ENCODE measurements at regions not wholly inside any gene's neighbourhood (a gene's known extent, or its start where the extent isn't known, plus 50 kb on each side); places are given as distances from the start of the nearest gene placed in this dataset.
"Not testable (repeated sequence)": the region's sequence is repeated elsewhere in the genome, so short reads cannot be mapped to it uniquely, and the experiment has no call there.

DNA sequence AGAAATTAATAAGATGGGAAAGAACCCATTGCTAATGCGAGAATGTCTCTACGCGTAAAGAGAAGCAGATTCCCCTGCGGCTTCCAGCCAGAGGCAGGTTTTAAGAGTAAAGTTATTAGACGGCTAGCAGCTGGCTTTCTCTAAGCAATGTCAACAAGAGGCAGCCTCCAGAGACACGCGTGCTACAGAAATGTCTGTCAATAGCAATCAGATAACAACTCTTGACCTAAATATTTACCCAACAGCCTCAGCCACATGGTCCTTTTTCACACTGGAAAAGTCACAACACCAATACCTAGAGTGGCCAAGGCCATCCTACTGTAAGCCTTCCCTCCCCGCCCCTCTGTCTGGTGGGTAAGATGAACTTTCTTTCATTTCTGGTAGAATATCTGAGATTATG is 146.0 kb upstream of the SFSWAP start:
- Histone ChIP-seq H3K36me3 (replicated peaks; ENCODE audit: control insufficient read depth, insufficient read depth, low read length) (no peaks in the 10 kb centered on the region), H3K4me3 (ENCODE audit: insufficient read depth, low read depth, low read length) (no peak overlapping the region), H3K27me3 (ENCODE audit: control insufficient read depth, insufficient read depth, low read length) (no peaks in the 10 kb centered on the region)
- no peak for DNase-seq

DNA sequence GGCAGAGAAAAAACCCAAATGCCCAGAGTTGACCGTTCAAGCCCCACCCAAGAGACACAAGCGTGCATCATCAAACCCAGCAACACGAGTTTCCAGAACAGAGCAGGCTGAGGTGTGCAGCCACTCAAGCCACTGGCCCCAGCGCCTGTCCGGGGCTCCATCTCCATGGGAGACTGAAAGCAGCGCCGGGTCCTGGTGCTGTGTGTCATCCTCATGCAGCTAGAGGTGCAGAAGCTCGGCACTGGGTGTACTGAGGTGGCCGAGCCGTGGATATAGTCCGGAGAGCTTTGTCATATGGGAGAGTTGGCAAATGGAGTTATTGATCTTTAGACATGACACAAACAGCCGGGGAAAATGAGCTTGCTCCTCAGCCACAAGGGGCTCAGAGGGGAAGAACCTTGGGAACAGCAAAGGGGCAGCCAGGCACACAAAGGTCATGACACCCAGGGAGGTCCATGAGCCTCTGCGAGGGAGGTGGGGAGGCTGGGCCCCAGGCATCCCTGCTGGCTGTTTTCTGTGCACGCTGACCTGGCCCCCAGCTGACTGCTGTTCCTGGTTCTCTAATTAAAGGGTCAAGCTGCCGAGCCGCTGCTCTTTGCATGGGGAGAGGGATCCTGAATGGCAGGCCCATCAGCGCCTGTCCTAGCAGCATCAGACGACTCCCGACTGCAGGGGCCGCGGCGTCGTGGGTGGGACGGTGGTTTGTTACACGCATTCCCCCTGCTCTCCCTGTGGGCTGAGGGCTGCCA is 145.4 kb upstream of the SFSWAP start:
- no peaks in the 10 kb centered on the region for H3K36me3 ChIP-seq (replicated peaks; ENCODE audit: control insufficient read depth, insufficient read depth, low read length)
- H3K4me3 ChIP-seq (ENCODE audit: insufficient read depth, low read depth, low read length), result no peak overlapping the region
- H3K27me3 ChIP-seq (ENCODE audit: control insufficient read depth, insufficient read depth, low read length), result no peaks in the 10 kb centered on the region
- DNase-seq, result no peak

DNA sequence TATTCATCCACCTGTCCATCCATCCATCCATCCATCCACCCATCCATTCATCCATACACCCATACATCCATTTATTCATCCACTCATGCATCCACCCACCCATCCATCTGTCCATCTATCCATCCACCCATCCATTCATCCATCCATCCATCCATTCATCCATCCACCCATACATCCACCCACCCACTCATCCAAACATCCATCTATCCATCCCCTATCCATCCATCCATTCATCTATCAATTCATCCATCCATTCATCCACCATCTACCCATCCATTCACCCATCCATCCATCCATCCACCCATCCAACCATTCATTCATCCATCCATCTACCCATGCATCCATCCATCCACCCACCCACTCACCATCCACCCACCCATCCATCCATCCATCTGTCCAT is 142.6 kb upstream of the SFSWAP start:
- no peak for DNase-seq
- Histone ChIP-seq H3K4me3 (ENCODE audit: insufficient read depth, low read depth, low read length) (no peak overlapping the region), H3K36me3 (replicated peaks; ENCODE audit: control insufficient read depth, insufficient read depth, low read length) (no peaks in the 10 kb centered on the region), H3K27me3 (ENCODE audit: control insufficient read depth, insufficient read depth, low read length) (no peaks in the 10 kb centered on the region)

DNA sequence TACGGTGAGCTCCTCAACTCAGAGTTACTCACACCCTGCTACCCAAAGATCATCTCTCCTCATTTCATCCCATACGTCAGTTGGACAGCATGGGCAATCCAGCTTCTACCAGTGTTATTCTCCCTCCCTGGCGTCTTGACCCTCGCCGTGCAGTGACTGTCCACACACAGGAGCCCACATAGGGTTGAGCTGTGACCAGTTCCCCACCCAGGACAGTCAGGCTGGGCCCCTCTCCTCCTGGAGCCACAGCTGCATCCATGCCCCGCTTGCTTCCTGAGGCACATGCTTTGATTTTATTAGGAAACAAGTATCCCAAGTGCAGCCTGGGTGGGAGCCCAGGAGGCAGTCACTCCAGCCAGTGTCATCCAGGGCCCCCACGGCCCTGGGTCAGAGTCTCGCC is 140.3 kb upstream of the SFSWAP start:
- Histone ChIP-seq H3K4me3 (ENCODE audit: insufficient read depth, low read depth, low read length) (no peak overlapping the region), H3K36me3 (replicated peaks; ENCODE audit: control insufficient read depth, insufficient read depth, low read length) (no peaks in the 10 kb centered on the region), H3K27me3 (ENCODE audit: control insufficient read depth, insufficient read depth, low read length) (no peaks in the 10 kb centered on the region)
- DNase-seq, result no peak

DNA sequence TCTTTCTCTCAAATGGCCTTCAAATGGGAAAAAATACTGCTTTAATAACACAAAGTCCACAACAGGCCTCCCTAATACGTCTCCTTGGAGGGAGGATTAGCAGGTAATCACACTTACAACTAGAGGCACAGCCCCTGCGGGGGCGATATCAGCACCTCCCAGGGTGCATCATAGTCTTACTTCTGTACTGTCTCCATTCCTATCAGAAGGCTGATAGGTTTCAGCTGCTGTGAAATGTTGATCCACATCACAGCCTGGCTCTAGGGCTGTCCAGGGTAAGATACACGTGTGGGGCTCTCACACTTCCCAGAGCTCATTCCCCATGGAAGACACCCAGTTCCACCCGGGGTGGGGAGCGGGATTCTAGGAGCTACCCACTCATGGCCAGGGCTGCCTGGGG is 139.1 kb upstream of the SFSWAP start:
- Histone ChIP-seq H3K4me3 (ENCODE audit: insufficient read depth, low read depth, low read length) (no peak overlapping the region), H3K27me3 (ENCODE audit: control insufficient read depth, insufficient read depth, low read length) (no peaks in the 10 kb centered on the region), H3K36me3 (replicated peaks; ENCODE audit: control insufficient read depth, insufficient read depth, low read length) (no peaks in the 10 kb centered on the region)
- DNase-seq, result no peak

DNA sequence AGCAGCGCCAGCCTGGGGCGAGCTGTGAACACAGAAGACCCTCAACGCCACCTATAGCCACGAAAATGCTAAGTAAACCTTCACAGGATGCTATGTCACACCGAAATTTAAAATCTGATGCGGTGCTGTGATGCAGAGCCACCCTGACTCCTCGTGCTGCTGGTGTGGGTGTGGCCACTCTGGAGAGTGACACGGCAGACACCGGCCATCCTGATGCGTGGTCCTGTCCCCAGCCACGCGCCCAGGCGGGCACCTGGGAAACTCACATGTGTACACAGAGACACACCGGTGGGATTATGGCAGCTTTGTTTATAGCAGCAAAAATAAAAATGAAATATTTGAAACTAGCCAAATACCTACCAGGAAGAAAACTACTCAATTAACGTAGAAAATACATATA is 138.3 kb upstream of the SFSWAP start:
- H3K4me3 ChIP-seq (ENCODE audit: insufficient read depth, low read depth, low read length), result no peak overlapping the region
- DNase-seq, result no peak
- H3K36me3 ChIP-seq (replicated peaks; ENCODE audit: control insufficient read depth, insufficient read depth, low read length), result no peaks in the 10 kb centered on the region
- no peaks in the 10 kb centered on the region for H3K27me3 ChIP-seq (ENCODE audit: control insufficient read depth, insufficient read depth, low read length)

DNA sequence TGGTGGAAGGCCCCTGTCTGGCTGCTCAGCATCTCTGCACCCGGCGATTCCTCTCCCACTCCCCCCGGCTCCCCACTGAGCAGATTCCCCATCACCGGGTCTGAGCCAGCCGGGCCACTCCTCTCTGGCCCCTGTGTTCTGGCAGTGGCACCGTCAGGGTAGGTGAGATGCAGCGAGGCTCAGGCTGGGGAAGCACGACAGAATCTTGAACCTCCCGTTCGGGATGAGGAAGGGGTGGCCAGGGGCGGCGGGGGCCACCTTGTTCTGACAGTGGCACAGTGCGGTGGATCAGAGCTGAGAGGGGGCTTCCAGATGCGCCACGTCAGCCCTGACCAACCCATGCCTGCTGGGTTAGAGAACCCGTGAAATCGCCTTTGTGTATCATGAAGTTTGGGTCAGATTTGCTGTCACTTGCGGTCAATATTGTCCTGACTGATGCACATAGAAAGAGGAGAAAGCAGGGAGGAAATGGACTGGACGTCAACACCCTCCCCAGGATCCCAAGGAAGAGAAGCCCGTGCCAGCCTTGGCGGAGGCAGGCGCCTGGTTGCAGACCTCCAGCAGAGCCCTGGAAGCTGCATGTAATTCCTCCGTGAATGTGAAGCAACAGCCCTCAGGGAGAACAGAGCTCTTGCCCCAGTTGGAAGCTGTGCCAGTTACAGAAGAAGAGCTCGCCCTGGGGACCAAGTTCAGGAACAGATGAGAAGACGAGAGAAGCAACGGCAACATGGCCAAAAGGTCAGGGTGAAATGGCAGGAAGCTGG is 137.1 kb upstream of the SFSWAP start:
- no peak overlapping the region for H3K4me3 ChIP-seq (ENCODE audit: insufficient read depth, low read depth, low read length)
- DNase-seq, result no peak
- no peaks in the 10 kb centered on the region for H3K27me3 ChIP-seq (ENCODE audit: control insufficient read depth, insufficient read depth, low read length)

DNA sequence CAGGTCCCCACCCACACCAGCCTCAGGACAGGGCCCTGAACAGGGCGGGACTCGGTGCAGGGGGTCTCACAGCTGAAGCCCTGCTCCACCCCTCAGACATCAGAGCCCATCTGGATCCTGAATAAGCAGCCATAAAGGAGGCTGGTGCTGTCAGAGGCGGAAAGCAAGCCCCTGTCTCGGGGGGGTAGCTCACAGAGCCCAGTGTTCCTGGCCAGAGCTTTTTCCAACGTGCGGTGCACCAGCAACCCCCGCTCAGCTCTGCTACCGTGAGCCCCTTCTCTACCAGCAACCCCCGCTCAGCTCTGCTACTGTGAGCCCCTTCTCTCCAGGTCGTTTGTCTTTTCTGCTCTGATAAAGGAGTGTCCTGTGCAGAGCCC is 136.5 kb upstream of the SFSWAP start:
- DNase-seq, result no peak
- H3K4me3 ChIP-seq (ENCODE audit: insufficient read depth, low read depth, low read length), result no peak overlapping the region
- no peaks in the 10 kb centered on the region for H3K36me3 ChIP-seq (replicated peaks; ENCODE audit: control insufficient read depth, insufficient read depth, low read length)
- no peaks in the 10 kb centered on the region for H3K27me3 ChIP-seq (ENCODE audit: control insufficient read depth, insufficient read depth, low read length)

More for the DNA sequence above, 137.1 kb upstream of the SFSWAP start:
- no peaks in the 10 kb centered on the region for H3K36me3 ChIP-seq (replicated peaks; ENCODE audit: control insufficient read depth, insufficient read depth, low read length)

DNA sequence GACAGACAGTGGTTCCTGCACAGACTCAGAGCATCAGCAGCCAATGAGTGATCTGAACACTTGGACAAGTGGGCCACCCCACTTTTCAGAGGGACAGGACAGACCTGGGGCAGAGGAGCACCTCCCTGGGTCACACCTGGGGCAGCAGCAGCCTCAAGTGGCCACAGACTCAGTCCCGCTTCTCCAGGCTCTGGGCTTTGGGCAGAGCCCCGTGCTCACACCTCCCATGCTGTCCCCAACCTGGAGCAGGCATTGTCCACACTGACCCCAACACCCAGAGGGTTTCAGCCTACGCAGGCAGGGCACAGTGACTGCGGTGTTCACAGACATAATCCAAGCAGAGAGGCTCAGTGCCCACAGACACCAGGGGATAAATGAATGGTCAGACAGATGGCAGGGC is 135.5 kb upstream of the SFSWAP start:
- Histone ChIP-seq H3K36me3 (replicated peaks; ENCODE audit: control insufficient read depth, insufficient read depth, low read length) (no peaks in the 10 kb centered on the region), H3K4me3 (ENCODE audit: insufficient read depth, low read depth, low read length) (no peak overlapping the region)

DNA sequence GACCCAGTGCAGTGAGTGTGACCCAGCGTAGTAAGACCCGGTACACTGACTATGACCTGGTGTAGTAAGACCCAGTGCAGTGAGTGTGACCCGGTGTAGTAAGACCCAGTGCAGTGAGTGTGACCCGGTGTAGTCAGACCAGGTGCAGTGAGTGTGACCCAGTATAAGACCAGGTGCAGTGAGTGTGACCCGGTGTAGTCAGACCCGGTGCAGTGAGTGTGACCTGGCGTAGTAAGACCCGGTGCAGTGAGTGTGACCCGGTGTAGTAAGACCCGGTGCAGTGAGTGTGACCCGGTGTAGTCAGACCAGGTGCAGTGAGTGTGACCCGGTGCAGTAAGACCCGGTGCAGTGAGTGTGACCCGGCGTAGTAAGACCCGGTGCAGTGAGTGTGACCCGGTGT is 134.2 kb upstream of the SFSWAP start:
- not testable (repeated sequence) for DNase-seq; H3K27me3 ChIP-seq (ENCODE audit: control insufficient read depth, insufficient read depth, low read length); H3K4me3 ChIP-seq (ENCODE audit: insufficient read depth, low read depth, low read length); H3K36me3 ChIP-seq (replicated peaks; ENCODE audit: control insufficient read depth, insufficient read depth, low read length)

More for the DNA sequence above, 135.5 kb upstream of the SFSWAP start:
- DNase-seq, result no peak
- H3K27me3 ChIP-seq (ENCODE audit: control insufficient read depth, insufficient read depth, low read length), result no peaks in the 10 kb centered on the region

DNA sequence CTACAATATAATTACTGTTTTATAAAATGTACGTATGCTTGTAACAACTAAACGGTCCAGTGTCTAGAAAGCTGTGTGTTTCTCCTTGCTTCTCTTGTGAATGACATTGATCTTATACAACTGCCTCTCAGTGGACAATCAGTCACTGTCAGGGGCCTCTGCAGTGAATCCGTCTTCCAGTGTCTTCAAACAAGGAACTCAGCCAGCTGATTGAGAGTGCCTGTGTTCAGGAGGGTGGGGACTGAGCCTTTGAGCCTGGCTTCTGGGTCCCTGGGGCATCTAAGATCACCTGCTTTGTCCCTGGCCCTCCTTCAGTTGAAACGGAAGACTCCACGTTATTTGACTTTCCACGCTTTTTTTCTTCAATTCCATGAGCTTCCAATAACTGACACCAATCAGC is 133.1 kb upstream of the SFSWAP start:
- H3K36me3 ChIP-seq (replicated peaks; ENCODE audit: control insufficient read depth, insufficient read depth, low read length), result no peaks in the 10 kb centered on the region
- DNase-seq, result no peak
- H3K27me3 ChIP-seq (ENCODE audit: control insufficient read depth, insufficient read depth, low read length), result no peaks in the 10 kb centered on the region
- H3K4me3 ChIP-seq (ENCODE audit: insufficient read depth, low read depth, low read length), result no peak overlapping the region

DNA sequence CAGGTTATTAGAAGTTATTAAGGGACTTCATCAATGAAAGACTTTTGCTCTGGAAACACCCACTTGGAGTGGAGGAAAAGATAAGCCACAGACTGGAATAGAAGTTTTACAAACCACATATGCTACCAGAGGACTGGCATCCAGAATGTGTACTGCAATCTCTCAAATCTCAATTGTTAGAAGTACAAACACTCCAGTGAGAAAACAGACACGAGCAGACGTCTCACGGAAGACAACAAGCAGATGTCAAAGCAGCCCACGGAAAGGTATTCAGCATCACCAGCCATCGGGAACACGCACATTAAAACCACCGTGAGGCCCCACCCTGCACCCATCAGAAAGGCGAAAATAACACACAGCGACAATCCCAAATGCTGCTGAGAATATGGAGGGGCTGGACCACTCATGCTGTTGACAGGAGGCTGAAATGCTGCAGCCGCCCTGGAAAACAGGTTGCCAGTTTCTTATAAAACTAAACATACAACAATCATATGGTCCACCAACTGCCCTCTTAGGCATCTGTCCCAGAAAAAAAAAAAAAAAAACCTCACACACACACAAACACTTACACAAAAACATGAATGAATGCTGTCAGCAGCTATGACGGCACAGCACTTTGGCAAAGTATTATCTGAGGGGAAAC is 131.9 kb upstream of the SFSWAP start:
- Histone ChIP-seq H3K27me3 (ENCODE audit: control insufficient read depth, insufficient read depth, low read length) (no peaks in the 10 kb centered on the region), H3K4me3 (ENCODE audit: insufficient read depth, low read depth, low read length) (no peak overlapping the region), H3K36me3 (replicated peaks; ENCODE audit: control insufficient read depth, insufficient read depth, low read length) (no peaks in the 10 kb centered on the region)
- no peak for DNase-seq

DNA sequence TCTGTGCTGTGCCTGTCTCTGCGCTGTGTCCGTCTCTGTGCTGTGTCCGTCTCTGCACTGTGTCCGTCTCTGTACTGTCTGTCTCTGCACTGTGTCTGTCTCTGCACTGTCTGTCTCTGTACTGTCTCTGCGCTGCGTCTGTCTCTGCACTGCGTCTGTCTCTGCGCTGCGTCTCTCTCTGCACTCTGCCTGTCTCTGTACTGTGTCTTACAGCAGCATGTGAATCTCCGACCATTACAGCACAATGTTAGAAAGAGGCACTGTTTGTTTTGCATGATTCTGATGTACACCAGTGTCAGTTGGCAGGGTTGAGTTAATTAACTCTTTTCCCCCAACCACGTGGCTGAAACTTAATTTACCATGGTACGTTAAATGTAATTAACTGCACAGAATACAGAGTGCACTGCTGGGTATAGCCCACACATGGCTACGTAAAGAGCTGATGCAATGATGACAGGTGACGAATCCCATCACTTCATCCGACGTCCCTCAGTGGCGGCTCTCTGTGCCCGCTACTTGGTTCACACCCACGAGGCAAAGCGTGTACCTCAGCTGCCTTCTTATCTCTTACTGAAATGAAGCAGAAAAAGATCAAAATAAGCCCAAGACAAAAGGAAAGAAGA is 127.7 kb upstream of the SFSWAP start:
- Histone ChIP-seq H3K36me3 (replicated peaks; ENCODE audit: control insufficient read depth, insufficient read depth, low read length) (no peaks in the 10 kb centered on the region), H3K4me3 (ENCODE audit: insufficient read depth, low read depth, low read length) (no peak overlapping the region), H3K27me3 (ENCODE audit: control insufficient read depth, insufficient read depth, low read length) (no peaks in the 10 kb centered on the region)
- no peak for DNase-seq

DNA sequence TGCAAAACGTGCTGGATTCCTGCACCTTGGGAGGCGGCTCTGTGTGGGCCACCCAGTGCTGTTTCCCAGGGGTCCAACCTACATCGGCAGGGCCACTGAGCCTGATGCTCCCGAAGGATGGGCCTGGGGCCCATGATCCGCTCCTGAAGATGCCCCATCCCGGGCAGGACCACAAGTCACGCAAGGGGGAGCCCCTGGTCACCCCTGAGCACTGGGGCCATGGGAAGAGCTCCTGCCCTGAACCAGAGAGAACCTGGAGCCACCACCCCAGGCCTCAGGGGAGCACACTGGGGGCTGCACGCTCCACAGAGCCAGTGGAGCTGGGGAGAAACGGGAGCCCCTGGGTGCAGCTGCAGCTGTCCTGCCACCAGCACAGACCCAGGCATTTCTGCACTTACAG is 124.6 kb upstream of the SFSWAP start:
- DNase-seq, result no peak
- Histone ChIP-seq H3K36me3 (replicated peaks; ENCODE audit: control insufficient read depth, insufficient read depth, low read length) (no peaks in the 10 kb centered on the region), H3K4me3 (ENCODE audit: insufficient read depth, low read depth, low read length) (no peak overlapping the region), H3K27me3 (ENCODE audit: control insufficient read depth, insufficient read depth, low read length) (no peaks in the 10 kb centered on the region)

DNA sequence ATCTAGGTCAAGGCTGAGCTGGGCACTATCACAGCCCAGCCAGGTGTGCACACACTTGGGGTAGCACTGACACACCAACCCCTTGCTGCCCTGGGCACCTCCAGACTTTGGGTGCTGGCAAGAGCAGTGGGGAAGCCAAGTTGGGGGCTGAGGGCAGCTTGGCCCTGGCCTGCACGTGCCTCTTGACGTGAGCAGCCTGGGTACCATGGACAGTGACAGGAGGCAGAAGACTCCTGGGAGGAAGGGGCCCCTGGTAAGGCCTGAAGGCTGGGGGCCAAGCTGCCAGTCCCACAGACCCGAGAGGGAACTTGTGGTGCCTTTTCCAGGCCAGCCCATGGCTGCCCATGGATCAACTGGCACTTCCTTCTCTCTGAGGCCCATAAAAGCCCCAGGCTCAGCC is 124.1 kb upstream of the SFSWAP start:
- no peak for DNase-seq
- Histone ChIP-seq H3K36me3 (replicated peaks; ENCODE audit: control insufficient read depth, insufficient read depth, low read length) (no peaks in the 10 kb centered on the region), H3K4me3 (ENCODE audit: insufficient read depth, low read depth, low read length) (no peak overlapping the region), H3K27me3 (ENCODE audit: control insufficient read depth, insufficient read depth, low read length) (no peaks in the 10 kb centered on the region)

All from H7 (cell line).